HEK293 (cell line): ENCODE measurements at regions not wholly inside any gene's neighbourhood (a gene's known extent, or its start where the extent isn't known, plus 50 kb on each side); places are given as distances from the start of the nearest gene placed in this dataset.

Experiments
- ZNF664 ChIP-seq: fragments of 450-650 bp; formaldehyde crosslinking; IDR thresholded peaks from 2 replicates; pipeline ENCODE4 v1.5.1; 2016; ENCODE audit warnings: missing biosample characterization, missing genetic modification characterization
- TF ChIP-seq, protein P1 (sequence below): fragments of 450-650 bp; formaldehyde crosslinking; optimal IDR thresholded peaks from 2 replicates; pipeline ENCODE3; 2016; ENCODE audit warnings: missing biosample characterization, mild to moderate bottlenecking, missing genetic modification characterization
- TF ChIP-seq, protein P2 (sequence below): fragments of 450-650 bp; formaldehyde crosslinking; IDR thresholded peaks from 2 replicates; pipeline ENCODE4 v1.5.1; 2016; ENCODE audit warnings: missing biosample characterization, missing genetic modification characterization

DNA sequence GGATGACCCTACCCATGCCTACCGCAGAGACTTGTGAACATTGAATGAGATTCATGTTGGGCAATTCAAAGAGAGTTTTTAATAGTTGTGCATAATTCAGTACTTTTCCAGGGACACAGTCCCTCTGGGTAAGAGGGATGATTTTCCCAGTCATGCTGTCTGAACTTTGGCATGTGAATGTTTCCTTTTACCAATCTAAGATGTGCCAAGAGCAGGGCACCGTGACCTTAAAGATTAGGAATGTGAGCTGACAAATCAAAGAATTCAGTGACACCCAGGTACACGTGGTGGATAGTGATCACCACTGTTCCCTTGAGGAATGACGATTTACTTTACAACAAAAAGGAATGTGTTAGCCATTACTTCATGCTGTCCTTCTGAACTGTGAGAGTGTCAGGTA is 515.6 kb downstream of the PPARGC1A start:
- no peak for TF ChIP-seq ZNF664 (tag by site-specific recombination)
- TF ChIP-seq, protein P1, sequence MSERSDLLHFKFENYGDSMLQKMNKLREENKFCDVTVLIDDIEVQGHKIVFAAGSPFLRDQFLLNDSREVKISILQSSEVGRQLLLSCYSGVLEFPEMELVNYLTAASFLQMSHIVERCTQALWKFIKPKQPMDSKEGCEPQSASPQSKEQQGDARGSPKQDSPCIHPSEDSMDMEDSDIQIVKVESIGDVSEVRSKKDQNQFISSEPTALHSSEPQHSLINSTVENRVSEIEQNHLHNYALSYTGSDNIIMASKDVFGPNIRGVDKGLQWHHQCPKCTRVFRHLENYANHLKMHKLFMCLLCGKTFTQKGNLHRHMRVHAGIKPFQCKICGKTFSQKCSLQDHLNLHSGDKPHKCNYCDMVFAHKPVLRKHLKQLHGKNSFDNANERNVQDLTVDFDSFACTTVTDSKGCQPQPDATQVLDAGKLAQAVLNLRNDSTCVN (tag by site-specific recombination) = no peak
- TF ChIP-seq, protein P2, sequence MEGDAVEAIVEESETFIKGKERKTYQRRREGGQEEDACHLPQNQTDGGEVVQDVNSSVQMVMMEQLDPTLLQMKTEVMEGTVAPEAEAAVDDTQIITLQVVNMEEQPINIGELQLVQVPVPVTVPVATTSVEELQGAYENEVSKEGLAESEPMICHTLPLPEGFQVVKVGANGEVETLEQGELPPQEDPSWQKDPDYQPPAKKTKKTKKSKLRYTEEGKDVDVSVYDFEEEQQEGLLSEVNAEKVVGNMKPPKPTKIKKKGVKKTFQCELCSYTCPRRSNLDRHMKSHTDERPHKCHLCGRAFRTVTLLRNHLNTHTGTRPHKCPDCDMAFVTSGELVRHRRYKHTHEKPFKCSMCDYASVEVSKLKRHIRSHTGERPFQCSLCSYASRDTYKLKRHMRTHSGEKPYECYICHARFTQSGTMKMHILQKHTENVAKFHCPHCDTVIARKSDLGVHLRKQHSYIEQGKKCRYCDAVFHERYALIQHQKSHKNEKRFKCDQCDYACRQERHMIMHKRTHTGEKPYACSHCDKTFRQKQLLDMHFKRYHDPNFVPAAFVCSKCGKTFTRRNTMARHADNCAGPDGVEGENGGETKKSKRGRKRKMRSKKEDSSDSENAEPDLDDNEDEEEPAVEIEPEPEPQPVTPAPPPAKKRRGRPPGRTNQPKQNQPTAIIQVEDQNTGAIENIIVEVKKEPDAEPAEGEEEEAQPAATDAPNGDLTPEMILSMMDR (tag by site-specific recombination) = no peak
